GM12872 (cell line): ENCODE measurements at regions not wholly inside any gene's neighbourhood (a gene's known extent, or its start where the extent isn't known, plus 50 kb on each side); places are given as distances from the start of the nearest gene placed in this dataset.

Experiments used
- TF ChIP-seq, protein P1 (sequence below): IDR thresholded peaks from 3 replicates; pipeline ENCODE4 v1.5.1; 2011; ENCODE audit warnings: low read depth, mild to moderate bottlenecking, low read length, moderate library complexity; ENCODE audit not compliant: insufficient read depth

DNA sequence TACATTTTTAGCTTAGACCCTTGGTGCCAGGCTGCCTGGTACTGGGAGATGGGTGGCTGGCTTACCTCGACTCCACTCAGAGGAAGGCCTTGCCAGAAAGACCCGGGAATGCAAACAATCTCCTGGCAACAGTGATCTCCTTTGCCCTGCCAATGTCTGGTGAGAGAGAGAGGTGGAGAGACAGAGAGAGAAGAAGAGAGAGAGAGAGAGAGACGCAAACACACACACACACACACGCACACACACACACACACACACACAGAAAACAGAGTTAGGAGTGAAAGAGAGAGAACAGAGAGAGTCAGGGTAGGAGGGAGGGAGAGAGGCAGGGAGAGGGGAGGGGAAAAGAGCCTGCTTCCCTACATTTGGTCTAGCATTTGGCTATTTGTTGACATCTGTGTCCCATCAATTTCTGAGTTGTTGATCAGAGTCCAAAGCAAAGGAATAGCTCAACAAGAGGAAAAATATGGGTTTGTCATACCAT, 181.6 kb upstream of the MAP1B start:
- TF ChIP-seq, protein P1, sequence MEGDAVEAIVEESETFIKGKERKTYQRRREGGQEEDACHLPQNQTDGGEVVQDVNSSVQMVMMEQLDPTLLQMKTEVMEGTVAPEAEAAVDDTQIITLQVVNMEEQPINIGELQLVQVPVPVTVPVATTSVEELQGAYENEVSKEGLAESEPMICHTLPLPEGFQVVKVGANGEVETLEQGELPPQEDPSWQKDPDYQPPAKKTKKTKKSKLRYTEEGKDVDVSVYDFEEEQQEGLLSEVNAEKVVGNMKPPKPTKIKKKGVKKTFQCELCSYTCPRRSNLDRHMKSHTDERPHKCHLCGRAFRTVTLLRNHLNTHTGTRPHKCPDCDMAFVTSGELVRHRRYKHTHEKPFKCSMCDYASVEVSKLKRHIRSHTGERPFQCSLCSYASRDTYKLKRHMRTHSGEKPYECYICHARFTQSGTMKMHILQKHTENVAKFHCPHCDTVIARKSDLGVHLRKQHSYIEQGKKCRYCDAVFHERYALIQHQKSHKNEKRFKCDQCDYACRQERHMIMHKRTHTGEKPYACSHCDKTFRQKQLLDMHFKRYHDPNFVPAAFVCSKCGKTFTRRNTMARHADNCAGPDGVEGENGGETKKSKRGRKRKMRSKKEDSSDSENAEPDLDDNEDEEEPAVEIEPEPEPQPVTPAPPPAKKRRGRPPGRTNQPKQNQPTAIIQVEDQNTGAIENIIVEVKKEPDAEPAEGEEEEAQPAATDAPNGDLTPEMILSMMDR = no peak

DNA sequence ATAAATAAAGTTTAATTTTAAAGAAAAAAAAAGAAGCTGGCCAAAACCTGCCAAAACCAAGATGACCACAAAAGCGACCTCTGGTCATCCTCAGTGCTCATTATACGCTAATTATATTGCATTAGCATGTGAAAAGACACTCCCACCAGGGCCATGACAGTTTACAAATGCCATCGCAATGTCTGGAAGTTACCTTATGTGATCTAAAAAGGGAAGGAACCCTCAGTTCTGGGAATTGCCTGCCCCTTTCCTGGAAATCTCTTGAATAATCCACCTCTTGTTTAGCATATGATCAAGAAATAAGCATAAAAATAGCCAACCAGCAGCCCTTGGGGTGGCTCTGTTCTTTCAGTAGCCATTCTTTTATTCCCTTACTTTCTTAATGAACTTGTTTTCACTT, 178.3 kb upstream of the MAP1B start:
- TF ChIP-seq, protein P1 = no peak

DNA sequence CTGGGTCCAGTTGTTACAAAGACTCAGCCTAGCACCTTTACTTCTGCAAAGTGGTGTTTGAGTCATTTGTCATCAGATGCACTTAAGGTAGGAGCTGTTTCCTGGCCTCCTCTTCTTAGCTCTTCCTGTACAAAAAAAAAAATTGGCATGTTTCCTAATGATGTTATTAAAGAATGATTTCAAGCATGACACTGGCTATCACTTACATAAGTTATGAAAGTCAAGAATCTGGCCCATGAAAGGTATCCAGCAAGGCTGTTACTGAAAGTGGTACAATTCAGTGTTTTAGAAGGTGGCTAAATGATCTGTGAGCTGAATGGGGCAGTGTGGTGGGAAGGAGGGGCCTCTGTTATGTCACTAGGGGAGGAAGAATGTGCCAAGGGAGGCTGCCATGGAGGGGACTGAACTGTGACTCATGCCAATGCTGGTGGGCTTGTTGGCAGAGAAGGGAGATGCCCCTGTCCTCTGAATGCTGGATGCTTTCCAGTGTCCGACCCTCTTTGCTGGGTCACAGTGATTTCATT, 175.1 kb upstream of the MAP1B start:
- TF ChIP-seq, protein P1 = no peak

DNA sequence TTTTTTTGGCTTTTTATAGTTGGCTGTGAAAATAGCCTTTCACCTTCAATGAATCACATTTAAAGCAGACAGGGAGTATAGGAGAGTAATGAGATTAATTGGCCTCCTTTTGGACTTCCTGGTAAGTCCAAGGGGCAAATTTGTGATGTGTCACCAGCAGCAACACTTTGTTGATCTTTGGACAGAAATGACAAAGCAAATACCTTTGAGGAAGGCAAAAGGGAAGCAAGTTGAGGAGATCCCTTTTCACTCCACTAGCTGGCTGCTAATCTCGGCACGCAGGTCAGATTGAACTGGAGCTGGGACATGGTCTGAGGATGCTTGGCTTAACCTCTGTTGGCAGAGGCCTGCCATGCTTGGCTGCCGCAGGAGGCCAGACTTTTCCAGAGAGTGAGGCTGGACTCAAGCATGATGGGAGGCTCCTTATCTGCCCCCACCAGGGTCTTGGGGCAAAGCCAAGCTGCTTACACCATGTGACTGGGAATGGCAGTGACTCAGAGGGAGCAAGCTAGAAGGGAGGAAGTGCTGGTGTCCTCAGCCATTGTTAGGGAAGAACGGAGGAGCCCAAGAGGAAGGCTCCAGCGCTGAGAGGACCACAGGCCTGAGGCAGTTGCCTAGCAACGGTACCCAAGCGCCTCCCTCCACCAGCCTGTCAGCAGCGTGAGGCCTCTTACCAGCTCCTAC, 174.5 kb upstream of the MAP1B start:
- TF ChIP-seq, protein P1 = no peak

DNA sequence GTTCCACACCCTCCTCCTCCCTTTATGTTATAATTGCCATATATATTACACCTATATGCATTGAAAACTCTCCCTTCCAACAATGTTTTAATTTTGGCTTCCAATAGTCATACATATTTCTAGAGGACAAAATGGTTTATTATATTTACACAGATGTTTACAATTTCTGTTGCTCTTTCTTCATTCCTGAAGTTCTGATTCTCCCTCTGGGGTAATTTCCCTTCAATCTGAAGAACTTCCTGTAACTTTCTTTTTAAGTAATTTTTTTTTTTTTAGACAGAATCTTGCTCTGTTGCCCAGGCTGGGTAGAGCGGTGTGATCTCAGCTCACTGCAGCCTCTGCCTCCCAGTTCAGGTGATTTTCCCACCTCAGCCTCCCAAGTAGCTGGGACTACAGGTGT, 173.0 kb upstream of the MAP1B start:
- TF ChIP-seq, protein P1 = no peak

DNA sequence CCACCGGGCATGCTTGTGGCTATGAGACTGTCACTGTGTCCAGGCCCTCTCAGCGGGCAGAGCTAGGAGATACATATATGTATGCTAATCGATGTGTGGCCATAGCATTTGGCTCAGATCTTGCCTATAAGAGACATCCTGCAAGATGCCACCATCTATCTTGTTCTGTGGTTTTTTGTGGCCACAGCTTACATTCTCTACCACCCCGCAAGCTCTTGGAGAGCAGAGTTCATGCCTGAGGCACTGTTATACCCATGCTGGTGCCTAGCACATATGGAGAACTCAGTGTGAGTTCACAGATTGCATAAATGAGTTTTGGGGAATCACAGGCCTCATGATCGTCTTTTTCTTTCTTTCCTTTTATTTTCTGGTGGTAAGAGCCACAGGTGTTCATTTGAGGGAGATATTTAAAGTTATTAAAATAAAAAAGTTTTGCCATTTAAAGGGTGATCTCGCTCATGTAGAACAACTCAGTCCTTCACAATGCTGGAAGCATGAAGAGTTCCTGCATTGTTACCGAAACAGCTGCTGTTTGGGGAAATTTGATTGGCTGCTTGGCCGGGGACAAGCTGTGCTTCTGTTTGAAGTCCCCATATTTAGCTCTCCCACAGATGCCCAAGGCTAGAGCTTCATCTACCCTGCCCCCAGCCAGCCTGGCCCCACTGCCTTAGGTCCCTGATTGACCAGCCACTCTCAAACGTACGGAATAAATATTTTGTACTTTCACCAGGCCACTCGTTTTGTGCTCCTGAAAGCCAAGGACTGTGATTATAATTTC, 169.2 kb upstream of the MAP1B start:
- TF ChIP-seq, protein P1 = no peak

DNA sequence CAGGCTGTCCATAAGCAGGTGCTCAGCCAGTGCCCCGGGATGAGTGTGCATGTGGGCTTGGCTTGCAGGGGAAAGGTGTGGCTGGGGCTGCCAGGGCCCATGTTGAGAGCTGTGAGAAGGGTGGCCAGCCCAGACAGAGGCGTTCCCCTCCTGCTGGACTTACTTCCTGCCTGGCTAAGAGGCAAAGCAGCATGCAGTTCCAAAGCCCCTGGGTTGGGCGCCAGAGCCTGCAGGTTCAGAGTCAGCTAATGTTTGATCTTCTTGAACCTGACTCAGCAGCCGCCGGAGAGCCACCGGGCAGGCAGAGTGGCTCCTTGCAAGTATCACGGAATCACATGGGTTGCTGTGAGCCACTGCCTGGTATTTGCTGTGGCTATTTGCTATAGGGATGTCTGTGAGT, 168.4 kb upstream of the MAP1B start:
- TF ChIP-seq, protein P1 = no peak
